ENCODE measurements at regions not wholly inside any gene's neighbourhood (a gene's known extent, or its start where the extent isn't known, plus 50 kb on each side); places are given as distances from the start of the nearest gene placed in this dataset.

DNA sequence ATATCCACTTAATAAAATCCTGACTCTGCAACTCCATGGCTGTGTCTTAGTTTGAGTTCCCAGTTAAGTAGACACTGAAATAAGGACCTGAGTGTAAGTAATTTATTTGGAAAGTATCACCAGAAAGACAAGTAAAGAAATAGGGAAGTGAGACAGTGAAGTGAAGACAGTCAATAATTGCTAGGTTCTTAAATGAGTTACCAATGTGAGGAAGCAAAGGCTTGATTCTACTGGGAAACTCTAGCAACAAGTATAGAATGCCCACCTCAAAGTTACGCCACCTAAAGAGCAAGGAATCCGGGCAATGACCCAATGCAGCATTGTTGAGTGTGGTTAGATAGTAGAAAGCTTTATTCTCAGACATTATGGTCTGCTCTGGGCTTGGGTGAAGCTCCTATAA, 383.9 kb downstream of the TLR4 start:
- no peak for FAIRE-seq

DNA sequence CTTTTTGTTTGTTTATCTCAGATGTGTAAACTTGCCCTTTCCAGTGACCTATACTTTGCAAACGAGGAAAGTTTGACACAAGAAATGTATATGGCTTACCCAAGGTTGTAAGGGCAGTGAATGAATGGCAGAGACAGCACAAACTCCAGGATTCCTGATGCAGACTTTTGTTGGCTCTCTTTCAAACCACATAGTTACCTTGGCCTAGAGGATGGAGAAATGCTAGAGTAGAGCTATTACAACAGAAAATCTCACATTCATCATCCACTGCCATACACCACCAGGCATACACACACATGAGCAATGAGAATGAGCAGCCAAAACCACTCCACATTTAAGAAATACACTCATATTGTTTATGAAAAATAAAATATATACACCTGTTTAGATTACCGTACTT, 387.0 kb downstream of the TLR4 start:
- no peak for FAIRE-seq

DNA sequence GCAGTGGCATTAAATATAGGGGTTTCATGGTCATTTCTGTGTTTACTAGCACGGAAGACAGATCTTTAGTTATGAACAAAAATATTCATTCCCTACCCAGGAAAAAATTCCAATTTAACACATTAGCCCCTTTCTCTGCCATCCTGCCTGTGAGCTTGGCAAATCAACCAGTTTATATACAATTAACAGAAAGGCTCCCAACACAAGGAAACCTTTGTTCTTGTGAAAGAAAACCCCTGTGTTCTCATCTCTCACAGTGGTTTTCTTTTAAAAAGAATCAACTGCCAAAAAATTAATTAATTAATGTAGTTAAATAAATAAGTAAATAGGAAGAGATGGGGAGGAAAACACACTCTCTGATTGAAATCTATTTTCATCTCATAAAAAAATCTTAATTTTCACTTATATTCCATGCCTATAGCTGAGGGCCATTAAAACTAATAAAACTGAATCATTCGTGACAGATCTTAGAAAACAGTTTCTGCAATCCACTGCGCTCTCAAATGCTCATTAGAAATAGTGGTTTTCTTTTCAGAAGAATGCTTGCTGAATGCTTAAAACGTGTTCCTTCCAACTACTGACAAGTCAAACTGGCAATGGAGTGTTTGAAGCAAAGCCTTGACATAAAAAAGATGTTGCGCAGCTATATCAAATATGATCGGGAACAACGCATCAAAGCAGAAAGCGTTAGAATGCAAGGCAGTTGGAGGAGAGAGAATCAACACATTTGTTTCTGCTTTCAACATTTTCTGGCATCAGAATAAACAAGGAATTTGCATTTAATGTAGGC, 387.7 kb downstream of the TLR4 start:
- FAIRE-seq, result no peak

DNA sequence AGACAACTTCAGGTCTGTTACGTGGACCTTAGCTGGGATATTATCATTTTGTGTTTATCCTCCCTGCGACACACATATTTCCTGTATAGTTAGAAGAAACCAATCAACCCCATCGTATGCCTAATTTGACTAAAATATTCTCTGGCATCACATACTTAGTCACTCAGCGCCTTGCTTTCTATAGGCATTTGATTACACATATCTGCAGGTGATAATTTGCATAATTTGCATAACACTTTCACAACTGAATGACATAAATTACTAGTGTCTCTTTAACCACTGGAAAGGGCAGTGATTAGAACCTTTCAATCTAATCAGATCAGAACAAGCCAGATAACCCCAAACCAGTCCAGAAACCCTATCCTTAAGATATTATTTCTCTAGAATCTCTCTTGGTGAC, 390.2 kb downstream of the TLR4 start:
- FAIRE-seq, result no peak

DNA sequence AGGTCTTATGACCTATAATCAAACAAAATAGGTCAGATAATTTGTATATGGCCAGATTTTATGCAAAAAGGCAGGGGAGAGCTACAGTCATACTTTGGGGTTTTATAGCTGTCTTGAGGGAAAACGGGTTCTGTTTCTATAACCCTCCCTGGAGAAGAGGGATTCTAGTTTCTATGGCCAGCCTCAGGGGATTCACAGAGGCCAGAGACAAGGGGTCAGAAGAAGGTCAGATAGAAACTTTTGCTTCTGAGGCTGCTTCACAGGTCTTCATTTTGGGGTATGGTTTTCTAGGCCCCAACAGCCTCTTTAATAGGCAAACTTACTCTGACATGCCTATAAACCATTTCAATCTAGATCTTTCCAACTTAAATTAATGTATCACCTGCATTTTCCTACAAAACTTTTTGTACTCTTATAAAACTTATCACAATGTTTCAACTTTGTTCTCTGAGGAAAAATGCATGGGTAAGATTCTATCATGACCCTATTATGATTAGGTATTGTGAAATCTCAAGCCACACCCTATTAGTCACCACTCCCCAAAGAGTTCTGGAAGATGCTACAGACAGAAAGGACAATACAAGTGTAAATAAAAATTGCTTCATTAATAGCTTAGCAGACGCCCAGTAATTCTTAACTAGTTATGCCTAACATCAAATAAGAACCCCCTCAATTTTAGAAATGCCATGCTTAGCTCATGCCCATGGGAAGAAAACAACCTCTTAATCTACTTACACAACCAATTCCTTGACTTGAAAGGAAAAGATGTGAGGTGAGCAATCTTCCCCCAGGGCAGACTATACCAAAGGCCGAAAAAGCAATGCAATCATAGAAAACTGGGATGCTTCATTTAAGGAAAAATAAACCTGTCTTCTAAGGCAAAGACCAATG, 396.6 kb downstream of the TLR4 start:
- FAIRE-seq, result no peak

DNA sequence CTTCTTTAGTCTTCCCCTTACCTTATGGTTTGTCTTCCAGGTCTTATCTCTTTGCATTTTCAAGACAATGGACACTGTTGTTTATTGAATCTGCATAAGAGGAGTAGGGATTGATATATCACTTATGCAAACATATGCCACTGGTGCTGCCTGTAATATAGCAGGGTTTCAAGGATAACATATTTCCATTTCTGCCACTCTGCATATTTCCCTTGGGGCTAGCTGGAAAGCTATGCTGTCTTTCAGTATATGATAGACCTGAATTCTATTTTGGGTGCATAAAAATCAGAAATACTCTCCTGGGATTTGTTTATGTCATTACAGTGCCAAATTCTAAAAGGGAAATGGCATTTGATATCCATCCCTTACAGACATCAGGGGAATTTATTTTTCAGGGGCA, 400.2 kb downstream of the TLR4 start:
- FAIRE-seq, result no peak

DNA sequence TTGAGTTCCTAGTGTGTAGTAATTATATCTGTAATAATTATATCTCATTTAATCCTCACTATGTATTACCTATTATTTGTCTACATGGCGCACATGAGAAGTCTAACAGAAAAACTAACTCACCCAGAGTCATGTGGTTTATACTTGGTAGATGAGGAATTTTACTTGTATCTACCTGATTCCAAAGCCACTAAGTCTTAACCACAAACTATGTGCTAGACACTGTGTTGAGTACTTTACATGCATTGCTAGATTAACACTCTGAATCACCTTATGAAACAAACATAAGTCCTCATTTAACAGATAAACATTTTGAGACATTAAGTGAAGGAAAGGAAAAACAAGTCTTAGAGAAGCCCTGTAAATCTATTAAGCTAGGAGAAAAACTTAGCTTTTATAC, 404.8 kb downstream of the TLR4 start:
- FAIRE-seq, result no peak

DNA sequence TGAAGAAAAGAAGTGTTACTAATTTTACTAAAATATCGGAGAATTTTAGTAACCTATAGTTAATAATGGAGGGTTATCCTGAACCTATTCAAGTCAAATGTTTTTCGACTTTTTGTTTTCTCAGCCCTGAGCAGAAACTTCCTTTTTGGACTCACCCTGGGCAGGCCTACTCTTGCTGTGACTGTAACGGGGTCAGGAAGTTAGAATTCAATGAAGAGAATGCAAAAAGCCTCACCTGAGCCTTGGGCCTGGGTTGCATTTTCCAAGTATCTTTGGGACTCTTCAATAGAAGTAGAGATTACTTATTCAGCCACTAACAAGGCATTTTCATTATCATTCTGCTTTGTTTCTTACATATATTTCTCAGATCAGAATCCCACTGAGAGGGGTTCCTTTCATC, 405.3 kb downstream of the TLR4 start:
- no peak for FAIRE-seq

DNA sequence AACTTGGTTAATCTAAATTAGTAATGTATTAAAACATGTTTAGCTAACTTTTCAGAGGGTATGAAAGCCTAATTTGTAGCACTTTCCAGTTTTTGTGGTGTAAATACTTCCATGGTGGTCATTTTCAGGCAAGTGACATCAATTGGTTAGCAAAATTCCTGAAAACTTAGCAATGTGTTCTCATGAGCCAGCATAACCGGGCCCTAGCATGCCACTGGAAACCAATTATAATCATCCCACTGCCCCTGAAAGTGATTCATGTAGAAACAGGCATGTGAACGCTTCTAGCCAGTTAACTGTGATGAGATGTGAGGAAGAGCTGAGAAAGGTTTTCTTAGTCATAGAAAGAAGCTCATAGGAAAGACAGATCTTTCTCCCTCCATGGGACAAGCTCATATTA, 417.2 kb downstream of the TLR4 start:
- no peak for FAIRE-seq

DNA sequence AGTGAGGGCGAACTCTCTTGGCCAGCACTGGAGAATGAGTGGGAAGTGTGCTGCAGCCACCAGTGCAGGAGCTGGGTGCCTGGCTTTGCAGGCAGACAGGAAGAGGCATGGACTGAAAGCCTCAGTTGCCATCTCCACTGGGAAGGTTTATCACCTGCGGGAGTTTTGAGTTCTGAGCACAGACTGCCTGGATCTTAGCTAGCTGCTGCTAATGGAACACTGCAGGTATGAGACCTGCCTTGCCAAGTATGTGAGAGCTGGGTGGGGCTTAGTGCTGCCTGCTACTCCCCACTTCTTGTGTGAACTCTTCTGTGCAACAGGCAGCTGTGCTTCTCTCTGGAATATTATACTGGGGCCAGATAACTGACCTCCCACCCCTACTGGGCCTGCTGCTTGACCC, 424.1 kb downstream of the TLR4 start:
- FAIRE-seq, result no peak

DNA sequence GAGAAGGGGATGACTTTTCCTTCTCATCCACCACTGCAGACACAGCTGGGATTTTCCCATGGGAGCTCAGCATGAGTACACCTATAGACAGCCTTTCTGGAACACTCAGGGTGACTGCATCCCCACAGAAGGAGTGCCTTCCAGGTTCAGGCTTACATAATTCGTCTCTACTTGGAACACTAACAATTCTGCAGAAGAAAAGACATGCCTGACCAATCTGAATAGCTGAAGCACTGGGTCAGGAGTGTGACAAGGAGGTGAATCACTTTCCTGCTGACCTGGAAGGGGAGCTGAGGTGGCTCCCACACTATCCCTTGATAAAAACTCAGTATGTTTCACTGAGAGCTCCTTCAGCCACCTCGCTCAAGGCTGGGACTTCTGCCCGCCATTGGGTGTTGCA, 425.3 kb downstream of the TLR4 start:
- no peak for FAIRE-seq

DNA sequence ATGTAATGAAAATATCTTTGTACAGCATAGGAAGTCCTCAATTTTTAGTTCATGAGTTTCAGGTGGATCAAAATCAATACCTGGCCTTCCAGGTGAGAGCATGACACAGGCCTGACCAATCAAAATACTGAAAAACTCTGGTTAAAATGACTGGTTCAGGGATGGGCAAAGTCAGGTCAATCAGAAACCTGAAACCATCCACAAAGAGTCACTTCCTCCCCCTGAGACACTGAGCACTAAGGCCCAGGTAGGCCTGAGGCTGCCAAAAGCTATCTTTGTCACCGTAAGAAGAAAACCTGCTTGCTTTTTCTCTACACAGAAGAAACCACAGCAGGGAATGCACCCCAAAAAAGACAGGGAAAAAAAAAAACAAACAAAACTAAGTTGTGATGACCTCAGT, 444.8 kb downstream of the TLR4 start:
- FAIRE-seq, result no peak

DNA sequence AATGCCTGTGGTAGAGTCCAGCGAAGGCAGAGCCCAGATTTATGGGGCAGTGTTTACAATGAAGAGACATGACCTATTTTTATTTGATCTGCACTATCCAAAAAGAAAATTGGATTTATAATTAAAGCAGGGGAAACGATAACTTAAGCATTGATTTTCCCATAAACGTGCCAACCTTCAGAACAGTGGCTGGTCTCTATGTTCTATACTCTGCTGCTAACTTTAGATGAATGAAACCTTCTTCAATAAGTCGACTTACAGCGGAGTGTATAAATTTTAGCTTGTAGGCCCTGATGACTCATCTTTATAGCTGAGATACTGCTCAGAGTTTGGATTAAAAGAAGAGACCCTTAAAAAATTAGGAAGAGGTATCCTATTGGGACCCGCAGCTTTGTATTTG, 452.6 kb downstream of the TLR4 start:
- FAIRE-seq, result no peak

DNA sequence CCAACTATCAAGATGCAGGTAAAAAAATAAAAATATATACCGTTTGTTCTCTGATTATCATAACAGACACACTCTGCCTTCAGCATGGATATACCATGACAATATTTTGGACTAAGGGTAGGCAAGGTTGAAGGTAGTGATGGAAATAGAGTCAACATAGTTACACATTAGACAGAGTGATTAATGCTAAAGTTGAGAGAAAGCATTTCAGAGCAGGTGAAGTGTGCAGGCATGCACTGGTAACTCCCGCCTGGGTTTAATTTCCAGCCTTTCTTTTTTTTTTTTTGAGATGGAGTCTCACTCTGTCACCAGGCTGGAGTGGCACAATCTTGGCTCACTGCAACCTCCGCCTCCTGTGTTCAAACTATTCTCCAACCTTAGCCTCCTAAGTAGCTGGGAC, 458.5 kb downstream of the TLR4 start:
- FAIRE-seq, result no peak

DNA sequence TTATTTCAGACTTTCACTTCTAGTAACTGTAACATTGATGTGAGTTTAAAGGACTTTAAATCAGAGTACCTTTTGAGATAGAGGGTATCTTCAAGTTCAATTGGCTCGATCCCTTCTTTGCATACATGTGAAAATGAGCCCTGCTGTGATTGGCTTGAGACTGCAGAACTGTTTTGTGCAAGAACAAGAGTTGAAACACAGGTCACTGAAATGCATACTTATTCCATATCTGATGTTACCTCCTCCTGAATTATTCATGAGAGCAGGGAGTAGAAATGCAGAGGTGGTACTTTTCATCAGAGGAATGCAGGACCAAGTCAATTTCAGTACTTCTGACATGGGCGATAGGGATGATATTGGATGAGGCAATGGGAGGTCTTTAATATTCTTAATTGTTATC, 459.5 kb downstream of the TLR4 start:
- FAIRE-seq, result no peak

DNA sequence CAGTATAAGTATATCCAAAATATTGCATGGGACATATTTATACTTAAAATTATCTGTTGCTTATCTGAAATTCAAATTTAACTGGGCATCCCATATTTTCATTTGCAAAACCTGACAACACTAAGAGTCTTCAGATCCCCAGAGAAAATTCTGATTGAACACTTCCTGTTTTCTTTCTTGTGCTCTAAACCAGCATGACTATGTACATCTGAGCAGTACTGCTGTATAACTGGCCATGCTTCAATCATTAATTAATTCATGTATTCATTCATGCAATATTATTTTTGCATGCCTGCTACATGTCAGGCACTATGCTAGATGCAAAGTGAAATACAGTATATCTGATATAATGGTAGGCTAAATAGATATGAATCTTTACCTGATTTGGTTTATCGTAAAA, 461.2 kb downstream of the TLR4 start:
- no peak for FAIRE-seq

DNA sequence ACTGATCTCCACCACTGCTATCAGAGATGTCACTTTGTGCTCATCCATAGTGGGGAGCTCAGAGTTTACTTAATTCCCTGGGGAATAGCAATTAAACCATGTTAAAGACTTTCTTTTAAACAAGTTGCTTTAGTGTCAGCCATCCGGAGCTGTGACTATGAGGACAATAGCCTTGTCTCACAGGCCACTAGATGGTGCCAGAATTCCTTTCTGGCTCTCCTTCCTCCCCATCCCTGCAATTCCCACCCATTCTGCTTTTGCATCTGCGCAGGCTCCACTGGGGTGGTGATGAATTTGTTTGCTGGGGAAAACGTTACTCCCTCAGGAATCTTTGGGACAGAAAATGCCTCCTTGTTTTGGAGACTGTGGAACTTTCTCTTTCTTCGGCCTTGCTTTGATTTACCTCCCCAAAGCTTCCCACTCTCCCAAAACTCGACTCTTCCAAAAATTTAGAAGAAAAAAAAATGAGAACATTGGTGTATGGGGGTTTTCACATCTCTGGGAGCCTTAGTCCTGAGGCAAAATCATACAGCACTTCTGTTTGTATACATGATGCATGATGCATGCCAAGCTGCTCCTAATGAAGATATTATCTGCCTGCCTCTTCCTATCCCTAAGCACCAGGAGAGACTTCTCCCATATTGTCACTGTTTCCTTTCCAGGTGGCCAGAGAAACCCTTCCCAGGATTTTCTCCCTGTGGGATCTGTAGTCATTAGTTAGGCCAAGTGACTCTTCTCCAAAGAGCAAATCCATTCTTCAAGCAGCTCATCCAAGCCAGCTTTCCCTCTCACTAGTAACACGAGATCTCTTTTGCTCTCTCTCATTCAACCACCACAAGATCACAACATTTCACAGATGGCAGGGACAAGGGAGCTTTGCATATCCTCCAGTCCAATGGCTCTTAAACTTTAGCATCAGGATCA, 466.1 kb downstream of the TLR4 start:
- no peak for FAIRE-seq

DNA sequence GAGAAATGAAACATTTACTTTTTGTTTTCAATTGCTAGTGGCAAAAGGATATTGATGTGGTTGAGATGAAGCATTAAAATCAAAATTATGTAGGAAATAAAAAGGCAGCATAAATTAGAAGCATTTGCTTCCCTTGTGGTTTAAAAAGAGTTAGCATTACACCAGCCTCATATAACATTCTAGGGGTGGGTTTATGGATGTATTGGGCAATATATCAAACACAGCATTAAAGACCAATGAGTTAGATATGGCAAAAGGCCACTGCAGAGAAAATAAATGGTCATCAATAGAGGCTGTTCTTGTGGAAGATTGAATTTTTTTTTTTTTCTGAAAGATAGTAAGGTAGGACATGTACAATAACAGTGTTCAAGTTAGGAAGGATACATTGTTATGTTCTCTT, 473.0 kb downstream of the TLR4 start:
- no peak for FAIRE-seq

DNA sequence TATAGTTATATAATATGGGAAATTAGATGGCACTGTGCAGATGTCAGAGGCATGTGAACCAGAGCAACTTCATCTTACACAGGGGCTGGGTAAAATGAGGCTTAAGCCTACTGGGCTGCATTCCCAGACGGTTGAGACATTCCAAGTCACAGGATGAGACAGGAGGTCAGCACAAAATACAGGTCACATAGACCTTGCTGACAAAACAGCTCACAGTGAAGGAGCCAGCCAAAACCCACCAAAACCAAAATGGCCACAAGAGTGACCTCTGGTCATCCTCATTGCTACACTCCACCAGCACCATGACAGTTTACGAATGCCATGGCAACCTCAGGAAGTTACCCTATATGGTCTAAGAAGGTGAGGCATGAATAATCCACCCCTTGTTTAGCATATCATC, 479.4 kb downstream of the TLR4 start:
- FAIRE-seq, result no peak

DNA sequence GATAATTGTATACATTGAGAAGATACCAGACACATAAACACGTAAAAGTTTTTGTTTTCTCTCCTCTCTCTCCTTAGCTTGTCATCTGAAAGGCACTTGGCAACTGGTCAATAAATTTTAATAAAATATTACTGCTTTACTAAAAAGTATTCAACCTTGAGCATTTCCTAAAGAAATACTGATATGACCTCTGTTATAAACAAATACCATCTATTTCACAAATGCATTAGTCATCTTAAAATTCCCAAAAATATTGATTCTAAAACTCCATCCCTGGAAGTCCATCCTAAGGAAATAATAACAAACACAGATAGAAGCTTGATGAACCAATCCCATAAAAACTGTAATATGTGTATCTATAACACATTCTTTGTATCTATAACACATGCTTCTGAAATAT, 483.2 kb downstream of the TLR4 start:
- no peak for FAIRE-seq

DNA sequence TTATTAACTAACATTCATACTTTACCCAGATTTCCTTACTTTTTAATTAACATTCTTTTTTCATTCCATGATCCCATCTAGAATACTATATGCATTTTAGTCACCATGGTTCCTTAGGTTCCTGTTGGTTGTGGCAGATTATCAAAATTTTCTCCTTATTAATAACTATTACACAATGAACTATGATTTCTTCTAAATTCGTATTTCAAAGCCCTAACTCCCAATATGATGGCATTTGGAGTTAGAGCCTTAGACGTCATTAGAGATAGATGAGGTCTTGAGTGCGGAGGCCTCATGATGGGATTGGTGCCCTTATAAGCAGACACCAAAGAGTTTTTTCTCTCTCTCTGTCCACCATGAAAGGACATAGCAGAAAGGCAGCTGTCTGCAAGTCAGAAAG, 485.4 kb downstream of the TLR4 start:
- no peak for FAIRE-seq

DNA sequence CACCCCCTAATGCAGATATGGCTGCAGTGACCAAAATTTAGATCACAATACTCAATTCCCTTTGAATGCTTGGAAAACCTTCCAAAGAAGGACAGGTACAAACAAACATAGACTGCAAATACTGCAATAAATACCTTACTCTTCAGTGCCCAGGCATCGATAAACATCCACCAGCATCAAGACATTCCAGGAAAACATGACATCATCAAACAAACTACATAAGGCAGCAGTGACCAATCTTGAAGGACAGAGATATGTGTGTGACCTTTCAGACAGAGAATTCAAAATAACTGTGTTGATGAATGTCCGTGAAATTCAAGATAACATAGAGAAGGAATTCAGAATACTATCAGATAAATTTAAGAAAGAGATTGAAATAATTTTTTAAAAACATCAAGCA, 488.6 kb downstream of the TLR4 start:
- FAIRE-seq, result no peak

DNA sequence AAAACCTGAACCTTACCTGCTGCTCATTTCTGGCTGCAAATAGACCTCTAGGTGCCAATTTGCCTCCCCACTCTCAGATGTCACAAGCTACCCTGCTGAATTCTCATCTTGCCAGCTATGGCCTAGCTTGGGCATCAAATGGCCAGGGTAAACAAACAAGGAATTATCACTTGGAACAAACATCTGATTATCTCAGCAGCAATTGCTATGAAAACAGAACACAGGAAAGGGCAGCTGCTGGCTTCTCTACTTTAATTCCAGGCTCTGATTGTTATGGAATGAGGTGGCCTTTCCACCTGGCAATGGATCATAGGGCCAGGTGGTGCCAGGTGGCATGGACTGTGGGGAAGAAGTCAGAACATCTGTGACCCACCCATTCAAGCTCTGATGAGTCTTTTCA, 505.1 kb downstream of the TLR4 start:
- no peak for FAIRE-seq
